SK-N-SH (cell line): ENCODE measurements at regions not wholly inside any gene's neighbourhood (a gene's known extent, or its start where the extent isn't known, plus 50 kb on each side); places are given as distances from the start of the nearest gene placed in this dataset.
A peak's percentile ranks its signal among the peaks of the same experiment; 100 is the strongest.

ENCODE experiments used
- CTCF ChIA-PET: fragments of 300-600, 350-600 bp; formaldehyde crosslinking; extraction: SDS; loops from one replicate; lab custom pipeline; 2021; lab: Yijun Ruan, JAX
- POLR2A ChIA-PET: fragments of 350-600 bp; sonication (Branson Sonifier 250); formaldehyde crosslinking; extraction: SDS; loops from one replicate; lab custom pipeline; 2020; ENCODE audit warnings: antibody characterized with exemption, inconsistent platforms; lab: Yijun Ruan, JAX
- DNase-seq: peaks from one replicate; pipeline ENCODE4 v3.0.0; 2012
- H2AFZ ChIP-seq: fragments of 200-600 bp; sonication (generic); 2 replicates; pipeline ENCODE4 v1.8.1; 2016; ENCODE audit warnings: antibody characterized with exemption, mild to moderate bottlenecking, low read depth
- H3F3A ChIP-seq: fragments of 200-600 bp; sonication (generic); replicated peaks from 2 replicates; pipeline ENCODE3; 2016; ENCODE audit warnings: antibody characterized with exemption, mild to moderate bottlenecking; ENCODE audit not compliant: insufficient read depth
- H3K27ac ChIP-seq, 2 experiments: fragments of 200-500 bp in 1 of 2; fragments of 200-600 bp in 1 of 2; sonication (Bioruptor generic) in 1 of 2; sonication (generic), shearing (Covaris generic) in 1 of 2; 2 replicates each; pipeline versions ENCODE4 v1.5.1 to v1.6.1; 2014 to 2016; ENCODE audit warnings: low read depth in 2 of 2, inconsistent platforms in 1 of 2, low read length in 1 of 2, mild to moderate bottlenecking in 1 of 2, mixed read lengths in 1 of 2
- H3K27me3 ChIP-seq: fragments of 200-600 bp; sonication (generic), shearing (Covaris generic); 2 replicates; pipeline ENCODE4 v1.6.1; 2016; ENCODE audit warnings: mixed run types; ENCODE audit not compliant: insufficient read depth
- H3K36me3 ChIP-seq, 2 experiments: fragments of 200-500 bp in 1 of 2; fragments of 200-600 bp in 1 of 2; sonication (Bioruptor generic) in 1 of 2; sonication (generic) in 1 of 2; replicated peaks in 1 of 2; 2 replicates each; pipeline versions ENCODE3 to v1.5.1; 2014 to 2016; ENCODE audit warnings: low read length in 1 of 2, mild to moderate bottlenecking in 1 of 2; ENCODE audit not compliant: insufficient read depth in 2 of 2, control insufficient read depth in 1 of 2
- H3K4me1 ChIP-seq, 2 experiments: fragments of 200-500 bp in 1 of 2; fragments of 200-600 bp in 1 of 2; sonication (Bioruptor generic) in 1 of 2; sonication (generic), shearing (Covaris generic) in 1 of 2; 2 replicates each; pipeline versions ENCODE4 v1.5.1 to v1.6.1; 2014 to 2016; ENCODE audit warnings: low read depth in 1 of 2, low read length in 1 of 2, mixed run types in 1 of 2; ENCODE audit not compliant: insufficient read depth in 2 of 2, control insufficient read depth in 1 of 2
- H3K4me2 ChIP-seq: fragments of 200-600 bp; sonication (generic), shearing (Covaris generic); 2 replicates; pipeline ENCODE4 v1.6.1; 2017; ENCODE audit warnings: mixed run types
- H3K4me3 ChIP-seq, 2 experiments: fragments of 200-500 bp in 1 of 2; fragments of 200-600 bp in 1 of 2; sonication (Bioruptor generic) in 1 of 2; sonication (generic), shearing (Covaris generic) in 1 of 2; 2 replicates each; pipeline versions ENCODE4 v1.5.1 to v1.8.1; 2014 to 2016; ENCODE audit warnings: low read depth in 2 of 2, inconsistent platforms in 1 of 2, low read length in 1 of 2, mild to moderate bottlenecking in 1 of 2, mixed read lengths in 1 of 2, moderate library complexity in 1 of 2
- H3K79me2 ChIP-seq: fragments of 200-600 bp; sonication (generic); 2 replicates; pipeline ENCODE4 v1.8.1; 2017; ENCODE audit warnings: mild to moderate bottlenecking; ENCODE audit not compliant: insufficient read depth
- H3K9ac ChIP-seq: fragments of 200-600 bp; sonication (generic); 2 replicates; pipeline ENCODE4 v1.6.1; 2017; ENCODE audit warnings: mixed run types
- H3K9me2 ChIP-seq: fragments of 200-600 bp; sonication (generic); 2 replicates; pipeline ENCODE4 v1.6.1; 2017; ENCODE audit warnings: mixed run types
- H3K9me3 ChIP-seq: fragments of 200-600 bp; sonication (generic); 2 replicates; pipeline ENCODE4 v1.6.1; 2017; ENCODE audit warnings: mixed run types, mild to moderate bottlenecking, moderate library complexity
- H4K20me1 ChIP-seq: fragments of 200-600 bp; sonication (generic); 2 replicates; pipeline ENCODE4 v1.6.1; 2017; ENCODE audit warnings: mild to moderate bottlenecking, mixed run types; ENCODE audit not compliant: insufficient read depth
- CHD2 ChIP-seq: fragments of 150-350 bp; IDR thresholded peaks from 2 replicates; pipeline ENCODE4 v1.6.1; 2018; ENCODE audit warnings: low read length; ENCODE audit not compliant: partially characterized antibody
- CTCF ChIP-seq: fragments of 200-600 bp; sonication (generic); IDR thresholded peaks from 2 replicates; pipeline ENCODE4 v1.6.1; 2017; ENCODE audit warnings: antibody characterized with exemption, mild to moderate bottlenecking, moderate library complexity
- FOXJ3 ChIP-seq: sonication (generic); formaldehyde crosslinking; IDR thresholded peaks from 2 replicates; pipeline ENCODE4 v1.5.1; 2020; ENCODE audit warnings: mild to moderate bottlenecking, missing genetic modification reagents
- JUND ChIP-seq: IDR thresholded peaks from 2 replicates; pipeline ENCODE4 v1.4.0; 2012
- MEF2A ChIP-seq: IDR thresholded peaks from 2 replicates; pipeline ENCODE4 v1.4.0; 2012; ENCODE audit warnings: low read depth, borderline replicate concordance
- MXI1 ChIP-seq: IDR thresholded peaks from 2 replicates; pipeline ENCODE4 v1.6.1; 2012; ENCODE audit warnings: mild to moderate bottlenecking, low read depth, low read length, improper control_type of control experiment
- RAD21 ChIP-seq: IDR thresholded peaks from 2 replicates; pipeline ENCODE4 v1.6.1; 2012; ENCODE audit warnings: mild to moderate bottlenecking, low read length
- RFX5 ChIP-seq: IDR thresholded peaks from 2 replicates; pipeline ENCODE4 v1.6.1; 2012; ENCODE audit warnings: mild to moderate bottlenecking, improper control_type of control experiment, low read length
- RXRA ChIP-seq: IDR thresholded peaks from 2 replicates; pipeline ENCODE4 v1.4.0; 2012; ENCODE audit warnings: low read depth, mild to moderate bottlenecking, borderline replicate concordance
- SIN3A ChIP-seq: IDR thresholded peaks from 2 replicates; pipeline ENCODE4 v1.6.1; 2012; ENCODE audit warnings: low read depth, mild to moderate bottlenecking, low read length, moderate library complexity, borderline replicate concordance
- SMC3 ChIP-seq: IDR thresholded peaks from 2 replicates; pipeline ENCODE4 v1.6.1; 2012; ENCODE audit warnings: low read depth, low read length, improper control_type of control experiment
- TEAD4 ChIP-seq: IDR thresholded peaks from 2 replicates; pipeline ENCODE4 v1.4.0; 2012; ENCODE audit warnings: mild to moderate bottlenecking, borderline replicate concordance; ENCODE audit not compliant: insufficient read depth
- YY1 ChIP-seq: IDR thresholded peaks from 2 replicates; pipeline ENCODE4 v1.4.0; 2012; ENCODE audit warnings: low read depth, mild to moderate bottlenecking
- WGBS: methylation state at CpG from one replicate; pipeline ENCODE4 v1.1.6; 2017; ENCODE audit warnings: low lambda C conversion rate; 5-methylcytosine and 5-hydroxymethylcytosine counted together
- TF ChIP-seq, protein P1 (sequence below): IDR thresholded peaks from 2 replicates; pipeline ENCODE4 v1.6.1; 2012; ENCODE audit warnings: mild to moderate bottlenecking, low read depth, low read length, moderate library complexity

DNA sequence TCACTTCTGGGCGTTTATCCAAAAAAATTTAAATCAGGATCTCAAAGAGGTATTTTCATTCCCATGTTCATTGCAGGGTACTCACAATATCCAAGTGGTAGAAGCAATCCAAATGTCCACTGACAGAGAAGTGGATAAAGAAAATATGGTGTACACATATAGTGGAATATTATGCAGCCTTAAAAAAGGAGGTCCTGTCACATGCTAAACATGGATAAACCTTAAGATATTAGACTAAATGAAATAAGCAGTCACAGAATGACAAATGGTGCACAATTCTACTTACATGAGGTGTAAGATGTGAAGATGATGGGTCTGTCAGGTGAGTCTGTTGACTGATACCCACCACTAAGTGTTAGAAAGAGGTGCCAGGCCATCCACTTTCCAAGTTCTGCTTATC is 140.6 kb downstream of the THNSL2 start:
- Histone ChIP-seq H3K36me3 (no peaks in the 10 kb centered on the region), H3K9me3 (no peaks in the 10 kb centered on the region), H2AFZ (no peak overlapping the region), H3K4me2 (no peak overlapping the region), H3K9ac (no peak overlapping the region), H3F3A (no peaks in the 10 kb centered on the region), H3K4me1 (no peaks in the 10 kb centered on the region), H3K79me2 (no peaks in the 10 kb centered on the region), H3K27me3 (no peaks in the 10 kb centered on the region), H3K4me3 (no peak overlapping the region), H3K9me2 (no peaks in the 10 kb centered on the region), H4K20me1 (no peaks in the 10 kb centered on the region), H3K27ac (no peak overlapping the region)
- CTCF ChIA-PET = interaction anchor here (1.0 kb wide), 1 partner anchor 144 kb away, joined by 3 read pairs; no protein-coding TSS in a partner anchor
- POLR2A ChIA-PET = no interaction called here
- no peak for DNase-seq
- 52% methylated on average over 1 of the region's 1 CpG for WGBS
- TF ChIP-seq TEAD4 = no peak
- no peak for TF ChIP-seq SMC3
- no peak for TF ChIP-seq RFX5
- no peak for TF ChIP-seq SIN3A
- no peak for TF ChIP-seq FOXJ3 (CRISPR knock-in tag)
- no peak for TF ChIP-seq MXI1
- TF ChIP-seq CHD2 = no peak

DNA sequence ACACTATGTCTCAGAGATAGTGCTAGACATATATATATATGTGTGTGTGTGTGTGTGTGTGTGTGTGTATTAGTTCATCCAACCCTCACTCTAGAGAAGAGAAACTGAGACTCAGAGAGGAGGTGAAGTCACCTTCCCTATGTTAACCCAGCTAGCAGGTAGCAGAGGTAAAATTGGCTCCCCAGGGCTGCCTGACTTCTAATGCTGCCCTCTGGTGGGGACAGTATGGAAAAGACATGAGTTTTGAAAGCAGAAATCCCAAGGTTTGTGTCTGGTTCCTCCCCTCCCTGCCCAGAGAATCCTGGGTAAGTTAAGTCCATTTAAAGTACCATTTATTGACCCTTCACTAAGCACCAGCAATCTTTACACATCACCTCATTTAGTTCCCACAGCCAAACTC is 137.7 kb downstream of the THNSL2 start:
- Histone ChIP-seq H3K36me3 (no peaks in the 10 kb centered on the region), H3K9ac (no peak overlapping the region), H3K4me2 (no peak overlapping the region), H3K4me3 (no peak overlapping the region), H3K79me2 (no peaks in the 10 kb centered on the region), H3K9me3 (no peaks in the 10 kb centered on the region), H3K27me3 (no peaks in the 10 kb centered on the region), H3K4me1 (no peaks in the 10 kb centered on the region), H2AFZ (no peak overlapping the region), H4K20me1 (no peaks in the 10 kb centered on the region), H3K9me2 (no peaks in the 10 kb centered on the region), H3F3A (no peaks in the 10 kb centered on the region), H3K27ac (no peak overlapping the region)
- CTCF ChIA-PET = interaction anchor here (0.8 to 1.6 kb wide), 3 partner anchors 11 to 110 kb away, joined by 3 to 4 read pairs (median 3); no protein-coding TSS in a partner anchor
- TF ChIP-seq CTCF (peak; percentile 55), RAD21 (peak; percentile 42), MEF2A (no peak)
- DNase-seq = peak; percentile 43
- POLR2A ChIA-PET = no interaction called here

DNA sequence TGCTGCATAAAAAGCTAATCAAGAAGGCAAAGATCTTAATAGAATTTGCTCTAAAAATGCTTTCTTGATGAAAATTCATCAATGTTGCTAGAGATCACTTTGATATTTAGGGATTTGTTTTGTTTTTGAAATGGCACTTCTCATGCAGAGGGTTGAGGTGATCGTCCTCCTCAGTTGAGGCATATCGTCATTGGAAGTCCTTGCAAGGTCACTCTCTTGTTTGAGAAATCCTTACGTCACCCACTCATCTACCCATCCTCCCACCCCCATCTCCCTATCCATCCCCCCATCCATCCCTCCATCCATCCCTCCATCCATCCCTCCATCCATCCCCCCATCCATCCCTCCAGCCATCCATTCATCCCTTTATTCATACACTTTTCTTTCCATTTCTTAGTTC is 133.7 kb downstream of the THNSL2 start:
- Histone ChIP-seq H3K36me3 (no peaks in the 10 kb centered on the region), H3K9me2 (no peaks in the 10 kb centered on the region), H3F3A (no peaks in the 10 kb centered on the region), H3K9ac (no peak overlapping the region), H2AFZ (no peak overlapping the region), H3K79me2 (no peaks in the 10 kb centered on the region), H3K4me3 (no peak overlapping the region), H3K27ac (no peak overlapping the region), H3K4me1 (no peaks in the 10 kb centered on the region), H4K20me1 (no peaks in the 10 kb centered on the region), H3K9me3 (no peaks in the 10 kb centered on the region), H3K4me2 (no peak overlapping the region), H3K27me3 (no peaks in the 10 kb centered on the region)
- CTCF ChIA-PET = no interaction called here
- POLR2A ChIA-PET = no interaction called here
- 36% methylated on average over 3 of the region's 3 CpGs for WGBS
- no peak for DNase-seq
- no peak for TF ChIP-seq RAD21
- no peak for TF ChIP-seq CTCF
- no peak for TF ChIP-seq MEF2A
- no peak for TF ChIP-seq JUND
- TF ChIP-seq, protein P1, sequence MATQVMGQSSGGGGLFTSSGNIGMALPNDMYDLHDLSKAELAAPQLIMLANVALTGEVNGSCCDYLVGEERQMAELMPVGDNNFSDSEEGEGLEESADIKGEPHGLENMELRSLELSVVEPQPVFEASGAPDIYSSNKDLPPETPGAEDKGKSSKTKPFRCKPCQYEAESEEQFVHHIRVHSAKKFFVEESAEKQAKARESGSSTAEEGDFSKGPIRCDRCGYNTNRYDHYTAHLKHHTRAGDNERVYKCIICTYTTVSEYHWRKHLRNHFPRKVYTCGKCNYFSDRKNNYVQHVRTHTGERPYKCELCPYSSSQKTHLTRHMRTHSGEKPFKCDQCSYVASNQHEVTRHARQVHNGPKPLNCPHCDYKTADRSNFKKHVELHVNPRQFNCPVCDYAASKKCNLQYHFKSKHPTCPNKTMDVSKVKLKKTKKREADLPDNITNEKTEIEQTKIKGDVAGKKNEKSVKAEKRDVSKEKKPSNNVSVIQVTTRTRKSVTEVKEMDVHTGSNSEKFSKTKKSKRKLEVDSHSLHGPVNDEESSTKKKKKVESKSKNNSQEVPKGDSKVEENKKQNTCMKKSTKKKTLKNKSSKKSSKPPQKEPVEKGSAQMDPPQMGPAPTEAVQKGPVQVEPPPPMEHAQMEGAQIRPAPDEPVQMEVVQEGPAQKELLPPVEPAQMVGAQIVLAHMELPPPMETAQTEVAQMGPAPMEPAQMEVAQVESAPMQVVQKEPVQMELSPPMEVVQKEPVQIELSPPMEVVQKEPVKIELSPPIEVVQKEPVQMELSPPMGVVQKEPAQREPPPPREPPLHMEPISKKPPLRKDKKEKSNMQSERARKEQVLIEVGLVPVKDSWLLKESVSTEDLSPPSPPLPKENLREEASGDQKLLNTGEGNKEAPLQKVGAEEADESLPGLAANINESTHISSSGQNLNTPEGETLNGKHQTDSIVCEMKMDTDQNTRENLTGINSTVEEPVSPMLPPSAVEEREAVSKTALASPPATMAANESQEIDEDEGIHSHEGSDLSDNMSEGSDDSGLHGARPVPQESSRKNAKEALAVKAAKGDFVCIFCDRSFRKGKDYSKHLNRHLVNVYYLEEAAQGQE = no peak
- no peak for TF ChIP-seq RXRA
- no peak for TF ChIP-seq TEAD4
- TF ChIP-seq FOXJ3 (CRISPR knock-in tag) = no peak
- TF ChIP-seq YY1 = no peak
